ENCODE measurements at regions not wholly inside any gene's neighbourhood (a gene's known extent, or its start where the extent isn't known, plus 50 kb on each side); places are given as distances from the start of the nearest gene placed in this dataset.

DNA sequence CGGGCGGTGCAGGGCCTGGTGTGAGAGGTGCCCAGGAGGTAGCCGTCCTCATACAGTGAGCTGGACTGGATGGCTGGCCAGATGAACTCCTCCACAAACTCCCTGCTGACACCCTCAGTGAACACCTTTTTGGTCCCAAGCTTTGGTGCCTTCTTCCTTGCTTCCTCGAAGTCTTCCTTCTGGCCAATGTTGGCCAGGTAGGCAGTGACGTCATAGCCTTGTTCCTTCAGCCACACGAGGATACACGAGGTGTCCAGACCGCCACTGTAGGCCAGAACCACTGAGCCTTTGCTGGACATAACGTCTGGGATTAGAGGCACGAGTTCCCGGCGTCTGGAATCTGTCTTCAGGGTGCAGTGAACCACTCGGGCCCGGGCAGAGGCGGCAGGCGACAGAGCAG, 206.8 kb upstream of the SP4 start:
- DNase-seq (ENCODE audit: low read depth) = no peak

DNA sequence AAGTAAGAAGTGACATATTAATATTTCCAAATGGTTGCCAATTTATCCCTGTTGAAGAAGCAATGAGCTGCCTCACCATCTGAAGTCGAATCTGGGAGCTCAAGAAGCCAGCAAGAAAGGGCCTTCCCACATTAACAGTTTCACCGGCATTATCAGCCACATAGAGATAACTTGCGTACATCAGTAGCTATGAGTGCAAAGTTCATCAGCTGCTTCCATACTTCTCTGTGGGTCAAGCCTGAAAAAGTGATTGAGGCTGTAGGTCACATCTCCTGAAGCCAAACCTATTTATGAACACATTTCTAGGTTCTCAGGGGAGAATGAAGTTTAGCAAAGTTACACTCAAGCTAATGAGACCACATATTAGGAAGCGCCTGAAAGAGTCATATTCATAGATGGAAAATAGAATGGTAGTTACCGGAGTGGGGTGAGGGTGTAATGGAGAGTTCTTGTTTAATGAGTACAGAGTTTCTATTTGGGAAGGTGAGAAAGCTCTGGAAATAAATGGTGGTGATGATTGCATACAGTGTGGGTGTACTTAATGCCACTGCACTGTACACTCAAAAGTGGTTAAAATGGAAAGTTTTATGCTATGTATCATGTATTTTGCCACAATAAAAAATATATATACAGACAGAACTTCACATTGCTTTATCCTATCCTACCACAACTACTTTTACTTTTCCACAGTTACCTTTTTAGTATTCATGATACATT, 189.3 kb upstream of the SP4 start:
- no peak for DNase-seq (ENCODE audit: low read depth)

DNA sequence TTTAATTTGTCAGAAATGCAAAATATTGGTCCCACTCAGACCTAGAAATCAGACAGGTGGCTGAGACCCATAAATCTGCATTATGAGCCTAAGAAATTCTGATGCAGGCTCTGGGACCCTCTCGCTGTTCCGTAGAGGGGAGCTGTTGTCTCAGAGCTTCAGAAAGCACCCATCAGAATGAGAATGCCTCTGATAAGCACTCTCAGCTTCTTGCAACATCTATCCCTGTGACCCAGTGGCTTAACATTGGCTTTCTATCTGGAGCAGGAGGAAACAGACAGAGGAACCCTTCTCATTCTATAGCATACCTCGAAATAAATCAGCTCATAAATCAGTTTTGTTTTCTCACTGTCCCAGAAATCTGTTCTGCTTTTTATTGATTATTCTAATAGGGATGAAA, 184.6 kb upstream of the SP4 start:
- no peak for DNase-seq (ENCODE audit: low read depth)

DNA sequence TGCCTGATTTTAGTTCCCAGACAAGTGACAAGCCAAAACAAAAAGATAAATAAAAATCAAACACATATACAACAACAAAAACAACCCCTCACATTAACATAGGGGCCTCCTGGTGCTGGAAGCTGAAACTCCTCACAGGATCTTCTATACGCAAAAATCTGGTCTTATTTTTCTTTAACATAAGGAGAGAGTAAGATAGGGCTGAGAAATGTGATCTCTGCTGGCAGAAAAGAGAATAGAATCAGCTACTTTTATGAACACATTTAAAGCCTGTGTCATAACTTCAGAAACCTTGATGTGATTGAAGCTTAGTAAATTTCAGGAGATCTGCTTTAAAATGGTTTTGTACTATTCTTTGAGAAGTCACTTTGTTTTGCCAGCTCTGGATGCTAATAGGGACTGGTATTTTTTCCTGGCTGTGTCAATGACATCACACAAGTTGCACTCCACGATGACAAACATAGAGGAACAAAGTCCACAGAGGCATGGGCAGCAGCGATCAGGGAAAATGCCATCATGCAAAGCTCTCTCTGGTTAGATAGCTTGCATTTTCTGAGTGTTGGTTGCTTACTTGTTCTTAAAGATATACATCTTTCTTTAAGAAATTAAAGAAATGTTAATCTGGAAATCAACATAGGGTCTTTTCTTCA, 176.6 kb upstream of the SP4 start:
- DNase-seq (ENCODE audit: low read depth) = no peak

DNA sequence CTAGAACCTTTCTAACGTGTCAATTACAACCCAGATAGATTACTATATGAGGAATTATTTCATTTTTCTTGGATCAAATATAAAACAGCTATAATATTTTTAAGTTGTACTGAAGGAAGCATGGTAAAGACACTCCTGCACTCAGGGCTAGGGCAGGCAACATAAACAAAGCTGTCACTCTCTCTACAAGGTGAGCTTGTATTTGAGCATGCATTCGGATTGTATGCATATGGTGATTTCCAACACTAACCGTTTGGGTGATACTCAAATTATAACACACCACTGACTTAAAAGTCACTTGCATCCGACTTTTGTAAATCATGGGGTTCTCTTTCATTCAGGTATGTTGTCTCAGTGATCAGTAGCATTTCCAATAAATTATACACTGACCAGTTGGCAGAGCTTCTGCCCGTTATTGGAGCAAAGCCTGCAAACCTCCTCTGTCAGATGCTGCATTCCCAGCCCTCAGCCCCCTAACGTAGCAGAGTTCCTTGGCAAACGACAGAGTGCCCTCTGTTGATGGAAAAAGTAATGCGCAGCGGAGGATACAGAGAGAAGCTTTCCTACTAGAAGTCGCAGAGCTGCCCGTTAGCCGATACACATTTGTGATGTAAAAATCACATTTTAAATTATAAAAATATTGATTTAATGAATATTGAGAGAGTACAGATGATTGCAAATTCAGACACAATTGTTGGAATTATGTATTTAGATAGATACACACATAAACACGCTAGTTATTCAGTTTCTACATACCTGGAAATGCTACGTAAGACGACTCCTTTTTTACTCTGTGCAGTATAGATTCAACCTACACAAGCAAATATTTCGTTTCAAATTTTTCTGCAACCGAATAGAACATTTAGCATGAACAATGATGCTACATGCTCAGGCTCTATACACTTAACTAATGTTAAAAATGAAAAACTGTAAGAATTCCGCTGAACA, 173.9 kb upstream of the SP4 start:
- peak; percentile 2 for DNase-seq (ENCODE audit: low read depth)

DNA sequence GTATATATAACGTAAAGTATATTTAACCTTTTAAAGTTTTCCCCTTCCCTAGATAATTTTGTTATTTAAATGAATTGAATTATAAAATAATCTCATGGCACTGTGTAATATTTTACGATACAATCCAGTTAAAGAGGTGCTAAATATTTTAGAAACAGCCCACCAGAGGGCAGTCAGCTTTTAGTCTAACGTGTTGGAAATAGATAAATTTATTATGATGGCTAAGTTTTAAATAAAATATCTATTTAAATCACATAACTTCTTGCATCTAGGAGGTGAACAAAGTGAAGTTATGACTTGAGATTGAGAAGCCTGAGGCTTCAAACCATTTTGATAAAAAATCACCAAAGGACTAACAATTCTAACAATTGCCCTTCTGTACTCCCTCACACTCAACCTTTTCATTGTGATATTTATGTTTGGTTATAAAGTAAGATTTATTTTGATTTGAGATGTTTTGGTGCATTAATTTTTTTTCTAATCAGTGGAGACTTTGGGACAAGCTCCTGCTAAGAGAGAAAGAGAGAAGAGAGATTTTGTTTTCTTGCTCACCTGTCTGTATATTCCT, 171.5 kb upstream of the SP4 start:
- peak; percentile 6 for DNase-seq (ENCODE audit: low read depth)

DNA sequence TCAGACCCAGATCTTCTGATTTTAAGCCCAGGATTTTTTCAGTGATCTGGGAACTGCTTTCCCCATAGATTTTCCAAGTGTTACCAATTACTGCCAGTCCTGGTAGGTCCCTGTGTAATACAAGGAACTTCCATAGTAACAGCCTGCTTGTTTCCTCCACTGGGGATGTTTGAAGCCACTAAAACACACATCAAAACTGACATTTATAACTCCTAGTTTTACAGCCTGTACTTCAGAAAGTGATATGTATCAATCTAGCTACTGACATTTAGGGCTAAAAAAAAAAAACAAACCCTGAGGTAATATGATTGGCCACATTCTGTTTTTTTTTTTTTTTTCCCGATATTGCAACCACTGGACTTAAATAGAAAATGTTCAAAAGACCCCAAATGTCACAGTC, 166.9 kb upstream of the SP4 start:
- DNase-seq (ENCODE audit: low read depth) = no peak

DNA sequence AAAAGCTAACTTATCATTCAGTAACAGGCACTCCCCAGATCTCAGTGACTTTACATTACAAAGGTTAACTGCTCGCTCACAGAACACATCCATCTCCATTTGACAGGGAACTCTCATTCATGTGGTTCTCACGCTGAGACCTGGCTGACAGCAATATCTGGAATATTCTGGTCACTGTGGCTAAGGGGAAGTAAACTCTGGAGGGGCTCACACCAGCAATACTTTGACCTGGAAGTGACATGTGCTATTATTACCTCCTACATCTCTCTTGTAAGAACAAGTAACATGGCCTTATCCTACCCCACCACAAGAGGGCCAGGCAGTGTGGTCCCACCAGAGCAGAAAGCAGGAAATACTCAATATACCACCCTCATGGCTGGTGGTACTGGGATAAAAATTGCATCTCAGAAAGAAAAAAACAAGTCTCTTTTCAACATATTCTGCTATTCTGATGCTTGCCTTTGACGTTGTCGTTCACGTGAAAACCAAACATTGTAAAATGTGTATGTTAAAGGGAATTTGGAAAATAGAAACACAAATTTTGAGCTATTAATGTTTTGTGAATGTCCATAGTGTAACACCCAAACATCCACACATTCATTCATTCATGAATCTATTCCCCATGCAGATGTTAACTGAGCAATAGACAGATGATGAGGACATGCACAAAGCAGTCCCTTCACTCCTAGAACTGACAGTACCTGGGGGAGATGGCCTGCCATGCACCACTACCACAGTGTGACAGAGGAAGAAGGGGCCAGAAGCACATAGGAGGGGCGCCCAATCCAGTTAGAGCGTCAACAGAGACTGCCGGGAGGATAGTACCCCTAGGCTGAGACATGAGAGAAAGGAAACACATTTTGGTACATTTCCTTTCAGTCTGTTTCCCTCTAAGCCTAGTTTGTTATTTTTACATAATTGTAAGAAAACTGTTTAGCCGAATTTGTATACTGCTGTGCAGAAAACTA, 166.0 kb upstream of the SP4 start:
- DNase-seq (ENCODE audit: low read depth) = no peak

DNA sequence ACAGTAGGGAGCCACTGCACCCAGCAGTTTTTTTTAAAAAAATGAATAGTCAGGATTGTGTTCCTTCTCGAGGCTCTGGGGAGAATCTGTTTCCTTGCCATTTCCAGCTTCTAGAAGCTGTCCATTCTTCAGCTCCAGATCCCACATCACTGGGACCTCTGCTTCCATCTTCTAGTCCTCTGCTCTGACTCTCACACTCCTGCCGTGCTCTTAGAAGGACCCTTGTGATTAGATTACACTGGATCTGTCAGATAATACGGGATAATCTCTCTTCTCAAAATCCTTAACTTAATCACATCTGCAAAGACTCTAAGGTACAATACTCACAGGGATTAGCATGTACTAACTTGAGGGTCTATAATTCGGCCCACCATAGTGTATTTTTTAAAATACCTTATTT, 158.9 kb upstream of the SP4 start:
- DNase-seq (ENCODE audit: low read depth) = no peak

DNA sequence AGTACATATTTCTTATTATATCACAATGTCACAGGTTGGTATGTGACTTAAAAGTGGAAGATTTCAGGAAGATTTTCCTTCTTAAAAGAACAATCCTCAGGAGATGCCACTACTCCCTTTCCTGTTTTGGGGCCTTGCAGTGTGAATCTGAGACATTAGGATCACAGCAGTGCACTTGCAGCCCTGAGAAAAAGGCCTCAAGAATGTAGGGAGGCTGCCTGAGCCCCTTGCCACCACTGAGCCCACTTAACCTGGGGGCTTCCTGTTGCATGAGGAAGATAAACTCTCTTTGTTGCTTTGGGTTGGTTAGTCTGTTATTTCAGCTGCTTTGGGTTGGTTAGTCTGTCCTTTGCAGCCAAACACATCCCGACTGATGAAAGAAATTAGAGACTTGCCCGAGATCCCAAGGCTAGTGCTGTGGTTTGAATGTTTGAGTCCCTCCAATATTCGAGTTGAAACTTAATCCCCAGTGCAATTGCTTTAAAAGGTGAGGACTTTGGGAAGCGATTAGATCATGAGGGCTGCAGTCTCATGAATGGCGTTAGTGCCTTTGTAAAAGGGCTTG, 151.3 kb upstream of the SP4 start:
- no peak for DNase-seq (ENCODE audit: low read depth)

DNA sequence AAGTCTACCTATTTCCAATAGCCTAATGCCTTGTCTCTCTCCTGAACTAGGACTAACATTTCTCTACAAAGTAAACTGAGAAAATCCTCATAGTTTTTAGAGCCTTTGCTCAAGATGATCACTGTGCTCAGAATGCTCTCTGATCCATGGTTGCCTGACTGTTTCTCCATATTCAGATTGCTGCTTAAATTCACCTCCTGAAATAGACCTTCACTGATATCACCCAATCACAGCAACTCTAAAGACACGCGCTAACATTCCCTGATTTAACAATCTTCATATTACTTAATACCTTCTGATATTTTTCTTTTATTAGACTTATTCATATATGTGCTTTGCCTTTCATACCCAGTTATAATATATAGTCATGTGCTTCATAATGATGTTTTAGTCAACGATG, 148.9 kb upstream of the SP4 start:
- DNase-seq (ENCODE audit: low read depth) = no peak

DNA sequence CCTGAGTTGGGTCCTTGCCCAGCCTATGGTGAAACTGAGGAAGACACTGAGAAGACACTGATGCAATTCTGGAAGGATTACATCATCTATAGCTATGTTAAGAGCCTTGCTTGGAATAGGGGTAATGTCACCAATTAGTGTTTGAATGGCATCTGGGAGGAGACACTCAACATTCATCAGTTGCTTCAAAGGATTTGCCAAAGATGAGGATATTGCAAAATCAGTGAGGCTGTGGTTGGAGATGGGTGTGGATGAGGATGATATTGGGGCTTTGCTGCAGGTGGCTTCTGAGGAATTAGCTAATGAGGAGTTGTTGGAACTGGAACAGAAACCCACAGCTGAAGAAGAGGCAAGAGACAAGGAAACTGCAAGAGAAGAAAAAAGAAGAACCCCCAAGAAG, 146.7 kb upstream of the SP4 start:
- no peak for DNase-seq (ENCODE audit: low read depth)

DNA sequence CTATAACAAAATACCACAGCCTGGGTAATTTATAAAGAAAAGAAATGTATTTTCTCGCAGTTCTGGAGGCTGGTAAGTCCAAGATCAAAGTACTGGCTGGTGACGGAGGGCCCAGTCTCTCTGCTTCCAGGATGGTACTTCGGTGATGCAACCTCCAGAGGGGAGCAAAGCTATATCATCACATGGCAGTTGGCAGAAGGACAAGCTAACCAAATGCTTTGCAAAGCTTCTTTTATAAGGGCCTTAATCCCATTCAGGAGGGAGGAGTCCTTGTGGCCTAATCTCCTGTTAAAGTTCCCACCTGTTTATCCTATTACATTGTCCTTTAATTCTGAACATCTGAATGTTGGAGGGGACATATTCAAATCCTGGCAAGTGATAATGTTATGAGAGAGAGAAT, 134.1 kb upstream of the SP4 start:
- no peak for DNase-seq (ENCODE audit: low read depth)

DNA sequence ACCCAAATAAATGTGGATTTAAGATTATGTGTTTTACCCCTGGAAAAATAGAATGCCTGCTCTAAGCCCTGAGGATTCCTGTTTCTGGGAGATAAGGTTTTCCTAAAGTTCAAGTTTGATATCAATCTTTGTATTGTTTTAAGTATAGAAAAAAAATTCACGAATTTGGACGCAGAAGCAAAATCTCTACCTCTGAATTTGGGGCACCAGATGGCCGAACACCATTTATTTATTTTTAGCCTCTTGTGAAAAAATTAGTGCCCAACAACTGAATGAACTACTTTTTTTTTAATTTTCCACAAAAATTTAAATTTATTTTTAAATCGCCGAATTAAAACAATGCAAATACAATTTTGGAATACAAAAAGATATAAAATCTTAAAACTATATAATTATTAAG, 128.1 kb upstream of the SP4 start:
- DNase-seq (ENCODE audit: low read depth) = no peak

DNA sequence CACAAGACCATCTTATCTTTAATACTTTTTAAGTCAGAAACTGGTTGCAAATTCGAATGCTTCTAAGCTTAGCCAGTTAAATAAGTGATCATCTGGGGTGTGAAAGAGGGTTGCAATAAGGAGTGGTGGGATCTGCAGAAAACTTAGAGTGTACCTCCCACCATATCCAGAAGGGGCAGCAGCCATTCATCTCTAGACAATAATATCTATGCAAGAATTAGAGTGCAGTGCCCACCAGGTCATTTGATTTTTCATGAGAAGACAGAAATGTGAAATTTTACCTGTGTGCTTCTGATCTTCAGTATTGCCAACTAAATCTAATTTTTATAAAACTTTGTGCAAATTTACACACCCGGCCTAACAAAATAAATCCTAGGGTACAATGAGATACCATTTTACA, 127.2 kb upstream of the SP4 start:
- DNase-seq (ENCODE audit: low read depth) = no peak

DNA sequence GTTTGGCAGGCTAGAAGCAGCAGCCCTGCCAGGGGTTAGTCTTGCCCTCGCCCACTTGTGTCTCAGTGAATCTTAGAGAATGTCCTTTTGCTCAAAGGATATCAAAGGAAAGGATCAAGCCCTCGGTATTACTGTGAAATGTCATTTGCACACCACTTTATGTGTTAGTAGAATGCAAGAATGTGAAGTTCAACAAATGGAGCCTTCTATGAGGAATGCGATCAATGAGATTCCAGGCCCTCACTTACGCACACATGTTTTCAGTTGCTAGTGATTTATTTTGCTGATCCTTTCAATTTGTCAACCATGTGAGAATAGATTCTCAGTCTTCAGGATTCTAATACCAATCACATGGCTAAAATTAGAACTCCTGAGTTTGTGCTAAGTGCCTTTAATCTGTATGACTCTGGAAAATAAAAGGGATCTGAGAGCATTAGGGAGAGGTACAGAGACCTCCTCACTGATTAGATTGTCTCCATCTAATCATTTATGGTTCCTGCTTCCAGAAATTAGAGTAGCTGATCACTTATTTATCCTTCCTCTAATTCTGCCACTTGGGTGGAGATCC, 123.0 kb upstream of the SP4 start:
- DNase-seq (ENCODE audit: low read depth) = no peak

DNA sequence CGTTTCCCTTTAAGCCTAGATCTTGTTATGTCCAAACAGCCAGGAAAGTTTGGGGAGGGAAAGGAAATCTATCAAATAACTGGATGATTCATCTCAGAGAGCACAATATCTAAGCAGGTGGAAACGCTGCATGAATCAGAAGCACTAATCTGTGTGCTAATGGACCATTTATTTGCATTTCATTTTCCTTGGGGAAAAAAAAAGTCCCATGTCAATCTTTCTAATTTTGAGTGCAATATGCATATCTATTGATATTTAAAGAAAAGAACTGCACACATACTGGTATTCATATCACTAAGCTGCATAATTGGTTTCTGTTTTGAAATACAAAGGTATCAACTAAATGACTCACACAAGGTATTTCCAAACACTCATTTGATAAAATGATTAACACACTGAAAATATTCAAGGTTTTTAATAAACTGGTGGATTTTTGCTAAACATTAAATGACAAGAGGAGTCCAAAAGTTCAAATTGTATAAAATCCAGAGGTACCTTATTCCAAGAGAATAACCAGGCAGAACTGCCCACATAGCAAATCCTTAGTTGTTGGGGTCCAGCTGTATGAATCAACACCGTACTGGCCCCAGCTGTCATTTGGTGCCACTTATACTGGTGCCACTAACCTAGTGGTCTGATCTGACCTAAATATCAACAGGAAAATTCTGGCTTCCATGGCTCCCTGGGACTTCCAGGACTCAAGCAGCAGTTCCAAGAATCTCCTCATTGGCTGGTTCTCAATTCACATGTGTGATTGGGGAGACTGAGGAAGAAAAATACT, 122.2 kb upstream of the SP4 start:
- DNase-seq (ENCODE audit: low read depth) = no peak

DNA sequence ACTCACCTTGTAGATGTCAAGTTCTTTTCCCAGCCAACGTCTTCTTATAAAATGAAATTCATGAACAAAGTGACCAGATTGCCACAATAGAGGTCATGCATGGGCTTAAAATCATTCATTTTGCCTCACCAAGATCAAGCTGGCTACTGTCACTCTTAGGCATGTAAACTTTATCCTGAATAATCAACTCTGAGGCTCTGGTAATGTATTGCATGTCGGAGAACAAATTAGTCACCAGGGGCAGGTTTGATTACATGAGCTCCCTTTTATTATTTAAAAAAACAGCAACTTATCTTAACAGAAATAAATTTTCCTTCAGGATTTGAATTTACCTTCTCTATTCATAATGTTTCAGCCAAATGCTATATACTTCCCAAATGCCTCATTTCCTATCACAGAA, 112.9 kb upstream of the SP4 start:
- no peak for DNase-seq (ENCODE audit: low read depth)

DNA sequence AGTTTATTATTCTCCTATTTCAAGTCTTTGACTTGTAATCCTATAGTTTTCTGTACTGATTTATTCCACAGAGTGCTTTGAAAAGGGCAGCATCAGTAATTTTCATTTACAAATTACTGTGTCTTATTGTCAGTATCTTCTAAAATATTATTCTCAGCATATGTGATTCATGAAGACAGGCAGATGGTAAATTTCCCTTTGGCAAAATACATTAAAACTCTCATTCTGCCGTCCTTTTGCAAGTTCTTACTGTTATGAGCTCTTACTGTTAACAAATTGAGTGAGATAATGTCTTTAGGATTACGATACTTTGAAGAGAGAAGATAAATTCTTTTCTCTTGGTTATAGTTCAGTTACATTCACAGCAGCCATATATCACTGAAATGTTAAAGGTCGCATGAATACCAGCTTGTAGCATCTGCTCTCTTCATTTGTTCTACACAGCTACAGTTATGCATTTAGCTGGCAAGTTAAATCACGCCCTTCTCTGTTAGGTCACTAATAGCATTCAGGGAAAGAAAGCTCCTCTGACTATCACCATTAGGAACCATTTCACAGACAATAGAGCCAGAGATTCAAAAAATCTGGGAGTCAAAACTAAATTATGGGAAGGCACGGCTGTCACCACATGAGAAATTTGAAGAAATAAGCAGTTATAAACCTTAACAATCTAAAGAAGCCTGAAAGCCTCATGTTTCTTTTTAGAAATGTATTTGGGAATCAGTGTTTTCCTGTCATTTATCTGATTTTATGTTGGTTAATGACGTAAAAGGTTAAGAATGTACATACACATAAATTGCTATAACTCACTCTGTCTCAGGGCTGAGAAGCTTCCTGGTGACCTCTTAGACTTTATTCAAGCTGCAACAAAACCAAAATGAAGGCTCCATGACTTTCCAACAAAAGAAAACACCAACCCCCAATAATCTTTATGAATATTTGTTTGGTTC, 109.6 kb upstream of the SP4 start:
- DNase-seq (ENCODE audit: low read depth) = no peak
